ENCODE measurements at regions not wholly inside any gene's neighbourhood (a gene's known extent, or its start where the extent isn't known, plus 50 kb on each side); places are given as distances from the start of the nearest gene placed in this dataset.

GRCh38 chr15:29601811-29602210 is 220.5 kb downstream of the TJP1 start:
- no peak for DNase-seq

DNA sequence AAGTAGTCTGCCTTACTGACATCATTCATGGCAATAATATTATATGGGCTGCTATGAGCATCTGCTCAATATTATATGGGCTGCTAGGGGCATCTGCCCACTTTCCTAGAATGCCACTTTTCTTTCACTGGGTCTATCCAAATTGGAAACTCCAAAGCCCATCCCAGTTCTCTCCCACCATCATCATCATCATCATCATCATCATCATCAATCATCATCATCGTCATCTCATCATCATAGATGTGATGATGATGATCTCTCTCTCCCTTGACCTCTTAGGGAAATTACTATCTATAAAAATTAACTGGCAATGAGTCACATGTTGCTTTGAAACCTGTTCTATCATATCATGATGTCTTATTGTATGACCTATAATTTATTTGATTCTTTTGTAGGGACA is 222.0 kb downstream of the TJP1 start:
- no peak for DNase-seq

GRCh38 chr15:29596266-29596665 is 226.0 kb downstream of the TJP1 start:
- no peak for DNase-seq

GRCh38 chr15:29593629-29594028 is 228.6 kb downstream of the TJP1 start:
- no peak for DNase-seq

- no peak for DNase-seq
Measured at GRCh38 chr15:29593111-29593510, 229.2 kb downstream of the TJP1 start.

GRCh38 chr15:29590701-29591100 is 231.6 kb downstream of the TJP1 start:
- DNase-seq, result peak; percentile 36 to 48

GRCh38 chr15:29589975-29590374 is 232.3 kb downstream of the TJP1 start:
- no peak for DNase-seq

DNA sequence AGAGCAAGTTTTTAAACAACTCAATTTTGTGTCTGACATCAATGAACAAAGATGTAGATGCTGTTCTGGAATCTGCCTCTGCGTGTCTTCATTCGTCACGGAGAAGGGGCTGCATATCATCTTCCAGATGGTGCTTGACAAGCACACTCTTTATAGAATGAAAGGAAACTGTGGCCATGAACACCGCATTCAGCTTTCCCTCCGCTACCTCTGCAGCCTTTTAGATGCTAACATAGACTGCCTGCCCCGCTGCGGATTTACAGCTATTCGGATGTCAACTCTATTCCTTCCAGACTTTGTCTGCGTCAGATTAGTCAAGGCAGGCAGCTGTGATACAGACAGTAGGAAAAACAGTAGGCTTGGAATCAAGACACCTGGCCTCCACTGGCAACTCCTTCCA is 232.9 kb downstream of the TJP1 start:
- no peak for DNase-seq

- no peak for DNase-seq
Measured at GRCh38 chr15:29573197-29573838, 248.9 kb downstream of the TJP1 start.

GRCh38 chr15:29571792-29572431 is 250.4 kb downstream of the TJP1 start:
- DNase-seq, result peak in 1 of 2 experiments; percentile 18

- peak; percentile 21 to 83 for DNase-seq
Measured at GRCh38 chr15:29570948-29571791, 251.1 kb downstream of the TJP1 start.

DNA sequence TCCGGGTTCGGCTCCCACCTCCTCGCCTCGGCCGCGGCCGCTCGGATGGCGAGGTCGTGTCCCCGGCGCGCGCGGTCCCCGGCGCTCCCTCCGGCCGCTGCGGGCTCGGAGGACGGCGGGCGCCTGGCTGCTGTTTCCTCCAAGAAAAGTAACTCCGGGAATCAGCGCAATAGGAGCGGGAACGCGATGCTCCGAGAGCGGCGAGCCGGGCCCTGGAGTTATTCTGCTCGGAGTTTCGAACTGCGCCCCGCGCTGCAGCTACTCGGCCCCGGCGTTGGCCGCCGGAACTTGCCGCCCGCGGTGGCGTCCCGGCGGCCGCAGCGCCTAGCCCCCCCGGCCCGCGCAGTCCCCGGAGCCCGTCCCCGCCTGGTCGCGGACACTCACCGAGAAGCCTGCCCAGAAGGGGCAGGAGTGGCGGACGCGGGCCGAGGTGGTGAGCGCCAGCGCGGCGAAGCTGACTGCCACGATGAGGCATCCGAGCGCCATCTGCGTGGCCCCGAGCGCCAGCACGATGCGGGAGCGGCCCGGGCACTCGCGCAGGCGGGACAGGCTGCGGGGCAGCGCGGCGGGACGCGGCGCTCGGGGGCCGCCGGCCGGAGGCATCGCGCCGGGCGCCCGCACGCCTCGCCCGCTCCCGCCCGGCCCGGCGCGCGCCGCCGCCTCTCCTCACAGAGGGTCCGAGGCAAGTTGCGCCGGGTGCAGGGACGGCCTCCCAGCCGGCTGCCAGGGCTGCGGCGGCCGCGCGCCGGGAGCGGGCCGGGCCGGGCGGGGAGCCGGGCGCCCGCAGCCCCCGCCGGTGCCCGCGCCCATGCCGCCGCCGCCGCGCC is 251.9 kb downstream of the TJP1 start:
- DNase-seq, result peak in 1 of 2 experiments; percentile 65

DNA sequence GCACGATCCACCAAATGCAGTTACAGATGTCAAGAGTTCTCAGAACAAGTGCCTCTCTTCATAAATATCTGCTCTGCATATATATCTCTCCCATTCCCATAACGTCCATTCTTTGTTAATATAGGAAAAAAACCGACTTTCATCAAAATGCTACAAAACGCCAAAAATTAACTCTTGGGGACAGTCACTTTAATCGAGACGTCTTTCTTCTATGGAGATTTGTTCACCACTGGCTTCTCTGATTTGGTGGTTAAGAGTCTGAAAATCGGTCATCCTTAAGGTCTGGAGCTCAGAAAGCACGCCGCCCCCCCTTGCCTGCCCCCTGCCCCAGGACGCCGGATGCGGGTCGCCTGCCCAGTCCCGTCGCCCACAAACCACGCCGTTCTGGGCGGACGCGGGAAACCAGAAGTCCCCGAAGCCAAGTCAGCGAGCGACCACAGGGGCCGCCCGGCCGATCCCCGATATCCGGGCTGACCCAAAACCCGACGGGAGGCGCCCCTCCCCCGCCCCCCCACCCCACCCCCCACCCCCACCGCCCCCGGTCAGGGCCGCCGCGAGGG is 252.7 kb downstream of the TJP1 start:
- no peak for DNase-seq

- peak; percentile 50 to 70 for DNase-seq
Measured at GRCh38 chr15:29568840-29569532, 253.3 kb downstream of the TJP1 start.

GRCh38 chr15:29567336-29567735 is 254.9 kb downstream of the TJP1 start:
- DNase-seq, result no peak

DNA sequence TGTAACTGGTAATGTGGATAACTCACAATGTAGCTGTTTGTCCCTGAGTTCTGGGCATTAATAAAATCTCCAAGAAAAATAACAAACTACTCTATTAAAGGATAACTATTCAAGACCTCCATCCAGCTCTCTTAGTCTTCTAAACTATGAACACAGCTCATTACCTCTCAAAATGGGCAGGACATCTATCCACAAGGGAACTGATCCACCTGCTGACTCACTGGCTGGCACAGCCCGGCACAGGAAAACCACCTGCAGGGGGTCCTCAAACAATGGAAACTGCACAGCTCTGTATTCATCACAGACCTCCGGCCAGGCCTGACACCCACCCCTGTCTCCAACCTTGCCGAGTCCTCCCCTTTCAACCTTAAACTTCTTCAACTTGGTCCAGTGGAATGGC is 255.4 kb downstream of the TJP1 start:
- DNase-seq, result no peak

DNA sequence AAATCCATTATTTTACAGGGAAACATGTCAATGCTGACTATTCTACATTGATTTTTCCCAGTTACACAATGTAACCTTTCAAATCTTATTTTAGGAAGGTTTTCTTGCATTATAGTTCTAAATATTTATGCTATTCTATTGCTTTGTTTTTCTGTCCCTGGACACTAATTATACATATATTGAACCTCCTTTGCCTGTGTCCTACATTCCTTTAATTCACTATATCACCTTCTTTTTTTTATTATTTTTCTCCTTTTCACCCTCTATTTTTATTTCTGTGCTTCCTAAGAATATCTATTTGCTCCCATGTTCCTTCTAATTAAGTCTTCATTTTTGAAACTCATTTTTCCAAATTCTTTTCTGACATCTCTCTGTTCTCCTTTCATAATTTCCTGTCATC is 259.2 kb downstream of the TJP1 start:
- DNase-seq, result no peak

DNA sequence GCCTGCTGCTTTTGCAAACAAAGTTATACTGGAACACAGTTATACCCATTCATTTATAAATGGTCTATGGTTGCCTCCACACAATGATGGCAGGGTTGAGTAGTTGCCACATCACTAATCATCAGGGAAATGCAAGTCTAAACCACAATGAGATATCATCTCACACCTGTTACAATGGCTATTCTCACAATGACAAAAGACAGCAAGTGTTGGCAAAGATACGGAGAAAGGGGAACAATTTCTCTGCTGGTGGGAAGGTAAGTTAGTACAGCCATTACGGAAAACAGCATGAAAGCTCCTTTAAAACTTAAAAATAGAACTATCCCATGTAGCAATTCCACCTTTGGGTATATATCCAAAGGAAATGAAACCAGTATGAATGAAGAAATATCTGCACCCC is 261.4 kb downstream of the TJP1 start:
- DNase-seq, result no peak

DNA sequence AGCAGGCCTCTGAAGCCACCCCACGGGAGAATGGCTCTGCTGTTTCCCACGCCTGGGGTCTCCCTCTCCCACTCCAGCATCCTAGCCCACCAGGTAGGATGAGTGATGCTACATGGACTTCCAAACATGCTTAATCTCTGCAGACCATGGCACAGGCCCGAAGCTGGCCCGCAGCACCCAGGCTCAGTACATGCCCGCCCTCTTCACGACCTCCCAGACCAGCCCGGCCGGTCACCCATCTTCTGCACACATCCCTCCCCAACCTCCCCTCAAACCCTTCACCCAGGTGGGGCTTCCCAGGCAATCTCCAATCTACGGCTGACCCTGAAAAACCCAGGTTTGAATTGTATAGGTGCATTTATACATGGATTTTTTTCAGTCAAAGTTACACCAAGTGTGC is 264.0 kb downstream of the TJP1 start:
- DNase-seq, result no peak

- DNase-seq, result no peak
Measured at GRCh38 chr15:29557171-29557570, 265.1 kb downstream of the TJP1 start.

DNA sequence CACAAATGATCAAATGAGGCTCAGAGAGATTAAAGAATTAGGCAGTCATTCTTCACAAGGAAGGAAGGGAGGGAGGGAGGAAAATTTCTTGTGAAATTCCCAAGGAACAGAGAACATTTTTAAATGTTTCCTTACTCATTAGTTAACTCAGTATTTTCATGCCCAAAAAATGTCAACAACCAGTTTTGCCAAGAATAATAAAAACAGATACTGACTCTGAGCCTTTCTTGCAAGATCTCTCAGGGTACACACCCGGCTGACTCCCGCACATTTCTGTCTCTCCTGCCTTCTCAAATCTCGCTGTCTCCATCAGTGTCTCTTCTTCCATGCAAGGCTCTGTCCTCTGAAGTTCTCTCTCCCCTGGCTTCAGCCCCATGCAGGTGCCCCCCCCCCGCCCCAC is 265.9 kb downstream of the TJP1 start:
- no peak for DNase-seq

- DNase-seq, result no peak
Measured at GRCh38 chr15:29554531-29554930, 267.7 kb downstream of the TJP1 start.

Measured in NCI-H526 (cell line).